A673 (cell line): ENCODE measurements at regions not wholly inside any gene's neighbourhood (a gene's known extent, or its start where the extent isn't known, plus 50 kb on each side); places are given as distances from the start of the nearest gene placed in this dataset.

ENCODE experiments used
- EZH2 ChIP-seq: fragments of 200-600 bp; sonication (generic); IDR thresholded peaks from 2 replicates; pipeline ENCODE4 v1.6.1; 2017; ENCODE audit warnings: borderline replicate concordance, low read depth, mild to moderate bottlenecking, mixed read lengths, antibody characterized with exemption, low read length; ENCODE audit not compliant: poor library complexity, severe bottlenecking
- TF ChIP-seq, protein P1 (sequence below): fragments of 300-800, 200-600 bp; sonication (generic); conservative IDR thresholded peaks from 2 replicates; pipeline ENCODE4 v1.5.1; 2017; ENCODE audit warnings: low read depth, mild to moderate bottlenecking, antibody characterized with exemption, low read length, moderate library complexity, mixed read lengths

DNA sequence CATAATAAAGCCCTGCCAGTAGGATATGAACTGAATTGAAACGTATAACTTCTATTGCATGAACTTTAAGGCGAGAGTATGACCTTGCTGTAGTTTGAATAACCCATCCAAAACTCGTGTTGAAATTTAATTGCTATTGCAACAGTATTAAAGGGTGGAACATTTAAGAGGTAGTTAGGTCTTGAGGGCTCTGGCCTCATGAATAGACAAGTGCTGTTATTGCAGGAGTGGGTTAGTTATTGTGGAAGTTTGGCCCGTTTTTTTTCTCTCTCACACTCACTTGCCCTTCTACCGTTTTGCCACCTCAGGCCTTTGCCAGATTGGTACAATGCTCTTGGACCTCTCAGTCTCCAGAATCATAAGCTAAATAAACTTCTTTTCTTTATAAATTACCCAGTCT, 473.7 kb upstream of the SYT1 start:
- TF ChIP-seq, protein P1, sequence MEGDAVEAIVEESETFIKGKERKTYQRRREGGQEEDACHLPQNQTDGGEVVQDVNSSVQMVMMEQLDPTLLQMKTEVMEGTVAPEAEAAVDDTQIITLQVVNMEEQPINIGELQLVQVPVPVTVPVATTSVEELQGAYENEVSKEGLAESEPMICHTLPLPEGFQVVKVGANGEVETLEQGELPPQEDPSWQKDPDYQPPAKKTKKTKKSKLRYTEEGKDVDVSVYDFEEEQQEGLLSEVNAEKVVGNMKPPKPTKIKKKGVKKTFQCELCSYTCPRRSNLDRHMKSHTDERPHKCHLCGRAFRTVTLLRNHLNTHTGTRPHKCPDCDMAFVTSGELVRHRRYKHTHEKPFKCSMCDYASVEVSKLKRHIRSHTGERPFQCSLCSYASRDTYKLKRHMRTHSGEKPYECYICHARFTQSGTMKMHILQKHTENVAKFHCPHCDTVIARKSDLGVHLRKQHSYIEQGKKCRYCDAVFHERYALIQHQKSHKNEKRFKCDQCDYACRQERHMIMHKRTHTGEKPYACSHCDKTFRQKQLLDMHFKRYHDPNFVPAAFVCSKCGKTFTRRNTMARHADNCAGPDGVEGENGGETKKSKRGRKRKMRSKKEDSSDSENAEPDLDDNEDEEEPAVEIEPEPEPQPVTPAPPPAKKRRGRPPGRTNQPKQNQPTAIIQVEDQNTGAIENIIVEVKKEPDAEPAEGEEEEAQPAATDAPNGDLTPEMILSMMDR = no peak
- TF ChIP-seq EZH2 = no peak
